HCT116 (cell line): ENCODE measurements at regions not wholly inside any gene's neighbourhood (a gene's known extent, or its start where the extent isn't known, plus 50 kb on each side); places are given as distances from the start of the nearest gene placed in this dataset.

ENCODE experiments used
- ATAC-seq: fragments of 200-7000 bp; cut with Tn5 transposase; 2 replicates; pipeline ENCODE4 v1.9.1; 2020; ENCODE audit warnings: mild to moderate bottlenecking, moderate library complexity
- BruUV-seq: library from RNA; stranded (reverse); fragments of 400-500 nt; replicated peaks from 2 replicates; lab custom pipeline; 2021; lab: Mats Ljungman, UMichigan
- CTCF ChIA-PET: fragments of 300-600 bp; sonication (Branson Sonifier 250); formaldehyde crosslinking; loops from one replicate; lab custom pipeline; 2021; ENCODE audit warnings: antibody characterized with exemption; lab: Charles Lee
- POLR2A ChIA-PET: fragments of 300-600, 350-600 bp; sonication (Branson Sonifier 250); formaldehyde crosslinking; loops from one replicate; lab custom pipeline; 2021; ENCODE audit warnings: antibody characterized with exemption; lab: Charles Lee
- RAD21 ChIA-PET, 2 experiments: fragments of 300-600 bp; sonication (Branson Sonifier 250); formaldehyde crosslinking; loops; one replicate each; lab custom pipeline; 2023; ENCODE audit warnings: low total read pairs in 2 of 2; ENCODE audit not compliant: uncharacterized antibody in 2 of 2, unreplicated experiment in 2 of 2, low non-redundant PET in 1 of 2; lab: Charles Lee
- DNase-seq: peaks from one replicate; pipeline ENCODE4 v3.0.0-alpha.2; 2010; ENCODE audit warnings: low read depth, low spot score
- H2AFZ ChIP-seq: fragments of 200-600 bp; shearing (Covaris generic), sonication (generic); 2 replicates; pipeline ENCODE4 v1.6.1; 2017; ENCODE audit warnings: low read depth, mixed run types, mixed read lengths, antibody characterized with exemption, low read length; ENCODE audit not compliant: poor library complexity, severe bottlenecking
- H3K27ac ChIP-seq: 2 replicates; pipeline ENCODE4 v1.5.1; 2012; ENCODE audit warnings: low read depth, low read length
- H3K27me3 ChIP-seq: fragments of 200-600 bp; sonication (generic); 2 replicates; pipeline ENCODE4 v1.6.1; 2016; ENCODE audit warnings: mixed run types, low read length, mixed read lengths; ENCODE audit not compliant: insufficient read depth
- H3K36me3 ChIP-seq, 2 experiments: fragments of 200-500 bp in 1 of 2; fragments of 200-600 bp in 1 of 2; sonication (Bioruptor generic) in 1 of 2; sonication (generic) in 1 of 2; 2 replicates each; pipeline versions ENCODE4 v1.5.1 to v1.6.1; 2014 to 2016; ENCODE audit warnings: low read length in 2 of 2, inconsistent platforms in 1 of 2, mixed read lengths in 1 of 2, mixed run types in 1 of 2; ENCODE audit not compliant: insufficient read depth in 2 of 2, control insufficient read depth in 1 of 2
- H3K4me1 ChIP-seq, 2 experiments: fragments of 200-600 bp in 1 of 2; sonication (generic) in 1 of 2; 2 replicates each; pipeline versions ENCODE4 v1.5.1 to v1.6.1; 2012 to 2017; ENCODE audit warnings: low read length in 2 of 2, inconsistent platforms in 1 of 2, mild to moderate bottlenecking in 1 of 2, mixed read lengths in 1 of 2, mixed run types in 1 of 2, moderate library complexity in 1 of 2; ENCODE audit not compliant: insufficient read depth in 2 of 2, control insufficient read depth in 1 of 2
- H3K4me2 ChIP-seq: fragments of 200-600 bp; sonication (generic); 2 replicates; pipeline ENCODE4 v1.6.1; 2017; ENCODE audit warnings: mixed run types, low read length, mixed read lengths
- H3K4me3 ChIP-seq, 2 experiments: fragments of 200-600 bp in 1 of 2; sonication (generic) in 1 of 2; replicated peaks in 1 of 2; 2 replicates each; pipeline ENCODE4 v1.5.1; 2011 to 2016; ENCODE audit warnings: low read length in 2 of 2, control low read depth in 1 of 2, low read depth in 1 of 2, mild to moderate bottlenecking in 1 of 2, mixed read lengths in 1 of 2, mixed run types in 1 of 2
- H3K79me2 ChIP-seq: fragments of 200-600 bp; sonication (generic); 2 replicates; pipeline ENCODE4 v1.6.1; 2017; ENCODE audit warnings: mild to moderate bottlenecking, mixed run types, low read length, moderate library complexity, mixed read lengths; ENCODE audit not compliant: insufficient read depth
- H3K9ac ChIP-seq: fragments of 200-600 bp; sonication (generic); 2 replicates; pipeline ENCODE4 v1.6.1; 2016; ENCODE audit warnings: low read length, mixed read lengths
- H3K9me2 ChIP-seq: fragments of 200-600 bp; sonication (generic), shearing (Covaris generic); 2 replicates; pipeline ENCODE4 v1.6.1; 2017; ENCODE audit warnings: mixed run types, mild to moderate bottlenecking, moderate library complexity; ENCODE audit not compliant: insufficient read depth
- H3K9me3 ChIP-seq, 2 experiments: fragments of 200-500 bp in 1 of 2; fragments of 200-600 bp in 1 of 2; sonication (Bioruptor generic) in 1 of 2; sonication (generic) in 1 of 2; 2 replicates each; pipeline ENCODE4 v1.6.1; 2014 to 2017; ENCODE audit warnings: low read length in 2 of 2, mixed read lengths in 2 of 2, inconsistent platforms in 1 of 2, low read depth in 1 of 2, mild to moderate bottlenecking in 1 of 2, mixed run types in 1 of 2, moderate library complexity in 1 of 2; ENCODE audit not compliant: control insufficient read depth in 1 of 2, insufficient read depth in 1 of 2
- H4K20me1 ChIP-seq: fragments of 200-600 bp; sonication (generic), shearing (Covaris generic); 2 replicates; pipeline ENCODE4 v1.6.1; 2017; ENCODE audit warnings: mixed run types, mild to moderate bottlenecking, moderate library complexity; ENCODE audit not compliant: insufficient read depth
- CBX3 ChIP-seq: IDR thresholded peaks from 2 replicates; pipeline ENCODE4 v1.6.1; 2012; ENCODE audit warnings: low read depth
- CEBPB ChIP-seq: IDR thresholded peaks from 2 replicates; pipeline ENCODE4 v1.6.1; 2012; ENCODE audit warnings: low read depth
- EZH2 ChIP-seq: fragments of 200-600 bp; sonication (generic); IDR thresholded peaks from 2 replicates; pipeline ENCODE4 v1.6.1; 2017; ENCODE audit warnings: antibody characterized with exemption, mixed run types
- FOSL1 ChIP-seq: IDR thresholded peaks from 2 replicates; pipeline ENCODE4 v1.6.1; 2012; ENCODE audit warnings: low read depth
- JUND ChIP-seq: IDR thresholded peaks from 2 replicates; pipeline ENCODE4 v1.6.1; 2012
- POLR2AphosphoS5 ChIP-seq: IDR thresholded peaks from 2 replicates; pipeline ENCODE4 v1.6.1; 2011; ENCODE audit warnings: mild to moderate bottlenecking, low read depth, low read length, moderate library complexity
- YY1 ChIP-seq: IDR thresholded peaks from 2 replicates; pipeline ENCODE4 v1.6.1; 2011; ENCODE audit warnings: low read length, low read depth, moderate library complexity, mild to moderate bottlenecking; ENCODE audit not compliant: insufficient replicate concordance; ENCODE audit errors: extremely low read depth
- intact Hi-C: fragments of 100-400 bp; cut with micrococcal nuclease; formaldehyde crosslinking; loops from 2 replicates; pipeline ENCODE4 v1.10.0; 2022
- TF ChIP-seq, protein P1 (sequence below): IDR thresholded peaks from 2 replicates; pipeline ENCODE4 v1.6.1; 2012
- TF ChIP-seq, protein P2 (sequence below), 3 experiments: fragments of 200-600 bp in 1 of 3; sonication (generic) in 1 of 3; IDR thresholded peaks in 2 of 3; conservative IDR thresholded peaks in 1 of 3; 2 replicates each; pipeline ENCODE4 v1.5.1; 2012 to 2017; ENCODE audit warnings: low read depth in 2 of 3, low read length in 2 of 3, antibody characterized with exemption in 1 of 3, borderline replicate concordance in 1 of 3, control low read depth in 1 of 3, mild to moderate bottlenecking in 1 of 3, mixed read lengths in 1 of 3, mixed run types in 1 of 3, moderate library complexity in 1 of 3; ENCODE audit not compliant: insufficient read depth in 1 of 3
- TF ChIP-seq, protein P3 (sequence below): IDR thresholded peaks from 2 replicates; pipeline ENCODE4 v1.6.1; 2012
- TF ChIP-seq, protein P4 (sequence below): IDR thresholded peaks from 2 replicates; pipeline ENCODE4 v1.6.1; 2012; ENCODE audit warnings: low read depth

- BruUV-seq, result no TSS peak
- H3K9me2 ChIP-seq, result no peaks in the 10 kb centered on the region
- TF ChIP-seq, protein P1, sequence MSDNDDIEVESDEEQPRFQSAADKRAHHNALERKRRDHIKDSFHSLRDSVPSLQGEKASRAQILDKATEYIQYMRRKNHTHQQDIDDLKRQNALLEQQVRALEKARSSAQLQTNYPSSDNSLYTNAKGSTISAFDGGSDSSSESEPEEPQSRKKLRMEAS, result no peak
- TF ChIP-seq, protein P2, sequence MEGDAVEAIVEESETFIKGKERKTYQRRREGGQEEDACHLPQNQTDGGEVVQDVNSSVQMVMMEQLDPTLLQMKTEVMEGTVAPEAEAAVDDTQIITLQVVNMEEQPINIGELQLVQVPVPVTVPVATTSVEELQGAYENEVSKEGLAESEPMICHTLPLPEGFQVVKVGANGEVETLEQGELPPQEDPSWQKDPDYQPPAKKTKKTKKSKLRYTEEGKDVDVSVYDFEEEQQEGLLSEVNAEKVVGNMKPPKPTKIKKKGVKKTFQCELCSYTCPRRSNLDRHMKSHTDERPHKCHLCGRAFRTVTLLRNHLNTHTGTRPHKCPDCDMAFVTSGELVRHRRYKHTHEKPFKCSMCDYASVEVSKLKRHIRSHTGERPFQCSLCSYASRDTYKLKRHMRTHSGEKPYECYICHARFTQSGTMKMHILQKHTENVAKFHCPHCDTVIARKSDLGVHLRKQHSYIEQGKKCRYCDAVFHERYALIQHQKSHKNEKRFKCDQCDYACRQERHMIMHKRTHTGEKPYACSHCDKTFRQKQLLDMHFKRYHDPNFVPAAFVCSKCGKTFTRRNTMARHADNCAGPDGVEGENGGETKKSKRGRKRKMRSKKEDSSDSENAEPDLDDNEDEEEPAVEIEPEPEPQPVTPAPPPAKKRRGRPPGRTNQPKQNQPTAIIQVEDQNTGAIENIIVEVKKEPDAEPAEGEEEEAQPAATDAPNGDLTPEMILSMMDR (IDR thresholded peaks at IDR 0.05 in 2 of 3, conservative IDR thresholded peaks at IDR 0.05 in 1 of 3; ENCODE audit: borderline replicate concordance in 1 of 3, insufficient read depth in 1 of 3, low read depth in 2 of 3, low read length in 2 of 3), result no peak
- TF ChIP-seq CEBPB, result no peak
- no peak for TF ChIP-seq EZH2
- H3K4me3 ChIP-seq, result no peak overlapping the region
- H2AFZ ChIP-seq, result no peak overlapping the region
- RAD21 ChIA-PET, result no interaction called here
- H3K79me2 ChIP-seq, result no peaks in the 10 kb centered on the region
- H3K4me2 ChIP-seq, result no peak overlapping the region
- no peaks in the 10 kb centered on the region for H3K36me3 ChIP-seq
- POLR2A ChIA-PET, result no interaction called here
- no peak overlapping the region for H3K27ac ChIP-seq
- no peaks in the 10 kb centered on the region for H4K20me1 ChIP-seq
- peaks cover 13 to 31% of the 10 kb centered on the region in 2 experiments; a peak in 2 of 4 replicates for H3K9me3 ChIP-seq
- DNase-seq, result no peak
- intact Hi-C loops, result no loop called here
- CTCF ChIA-PET, result no interaction called here
- no peaks in the 10 kb centered on the region for H3K27me3 ChIP-seq
- ATAC-seq, result no peak
- H3K9ac ChIP-seq, result no peak overlapping the region
- H3K4me1 ChIP-seq, result no peaks in the 10 kb centered on the region
These were observed 511.7 kb downstream of the GALR1 start for GRCh38 chr18:77761332-77761731.

DNA sequence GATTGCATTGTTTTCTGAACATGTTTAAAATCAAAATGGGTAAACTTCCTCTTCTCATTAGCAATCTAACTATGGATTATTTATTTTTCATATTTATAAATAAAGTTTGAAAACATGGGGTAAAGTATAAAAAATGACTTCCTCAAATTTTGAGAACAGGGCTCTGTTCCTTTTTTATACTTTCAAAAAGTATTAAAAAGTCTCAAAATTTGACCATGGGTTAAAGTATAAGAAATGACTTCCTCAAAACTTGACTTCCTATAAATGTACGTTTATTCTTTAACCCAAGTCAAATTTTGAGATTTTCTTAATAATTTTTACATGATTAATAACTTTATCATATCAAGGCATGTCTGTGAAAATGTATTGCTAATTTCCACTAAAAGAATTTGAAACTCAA lies 512.4 kb downstream of the GALR1 start:
- no peaks in the 10 kb centered on the region for H3K4me1 ChIP-seq
- no peaks in the 10 kb centered on the region for H3K27me3 ChIP-seq
- no peak overlapping the region for H3K9ac ChIP-seq
- peaks cover 13 to 31% of the 10 kb centered on the region in 2 experiments; a peak in 2 of 4 replicates for H3K9me3 ChIP-seq
- no peaks in the 10 kb centered on the region for H3K36me3 ChIP-seq
- H3K4me3 ChIP-seq, result no peak overlapping the region
- no peaks in the 10 kb centered on the region for H3K9me2 ChIP-seq
- no peaks in the 10 kb centered on the region for H4K20me1 ChIP-seq
- no TSS peak for BruUV-seq
- no peaks in the 10 kb centered on the region for H3K79me2 ChIP-seq
- POLR2A ChIA-PET, result no interaction called here
- CTCF ChIA-PET, result no interaction called here
- no peak overlapping the region for H3K27ac ChIP-seq
- no peak for ATAC-seq
- RAD21 ChIA-PET, result no interaction called here
- no peak overlapping the region for H3K4me2 ChIP-seq
- H2AFZ ChIP-seq, result no peak overlapping the region
- DNase-seq, result no peak
- intact Hi-C loops, result no loop called here
- TF ChIP-seq YY1 (no peak), CEBPB (no peak), POLR2AphosphoS5 (no peak), JUND (no peak), FOSL1 (no peak), EZH2 (no peak), CBX3 (no peak)
- TF ChIP-seq, protein P3, sequence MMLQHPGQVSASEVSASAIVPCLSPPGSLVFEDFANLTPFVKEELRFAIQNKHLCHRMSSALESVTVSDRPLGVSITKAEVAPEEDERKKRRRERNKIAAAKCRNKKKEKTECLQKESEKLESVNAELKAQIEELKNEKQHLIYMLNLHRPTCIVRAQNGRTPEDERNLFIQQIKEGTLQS, result no peak
- TF ChIP-seq, protein P4, sequence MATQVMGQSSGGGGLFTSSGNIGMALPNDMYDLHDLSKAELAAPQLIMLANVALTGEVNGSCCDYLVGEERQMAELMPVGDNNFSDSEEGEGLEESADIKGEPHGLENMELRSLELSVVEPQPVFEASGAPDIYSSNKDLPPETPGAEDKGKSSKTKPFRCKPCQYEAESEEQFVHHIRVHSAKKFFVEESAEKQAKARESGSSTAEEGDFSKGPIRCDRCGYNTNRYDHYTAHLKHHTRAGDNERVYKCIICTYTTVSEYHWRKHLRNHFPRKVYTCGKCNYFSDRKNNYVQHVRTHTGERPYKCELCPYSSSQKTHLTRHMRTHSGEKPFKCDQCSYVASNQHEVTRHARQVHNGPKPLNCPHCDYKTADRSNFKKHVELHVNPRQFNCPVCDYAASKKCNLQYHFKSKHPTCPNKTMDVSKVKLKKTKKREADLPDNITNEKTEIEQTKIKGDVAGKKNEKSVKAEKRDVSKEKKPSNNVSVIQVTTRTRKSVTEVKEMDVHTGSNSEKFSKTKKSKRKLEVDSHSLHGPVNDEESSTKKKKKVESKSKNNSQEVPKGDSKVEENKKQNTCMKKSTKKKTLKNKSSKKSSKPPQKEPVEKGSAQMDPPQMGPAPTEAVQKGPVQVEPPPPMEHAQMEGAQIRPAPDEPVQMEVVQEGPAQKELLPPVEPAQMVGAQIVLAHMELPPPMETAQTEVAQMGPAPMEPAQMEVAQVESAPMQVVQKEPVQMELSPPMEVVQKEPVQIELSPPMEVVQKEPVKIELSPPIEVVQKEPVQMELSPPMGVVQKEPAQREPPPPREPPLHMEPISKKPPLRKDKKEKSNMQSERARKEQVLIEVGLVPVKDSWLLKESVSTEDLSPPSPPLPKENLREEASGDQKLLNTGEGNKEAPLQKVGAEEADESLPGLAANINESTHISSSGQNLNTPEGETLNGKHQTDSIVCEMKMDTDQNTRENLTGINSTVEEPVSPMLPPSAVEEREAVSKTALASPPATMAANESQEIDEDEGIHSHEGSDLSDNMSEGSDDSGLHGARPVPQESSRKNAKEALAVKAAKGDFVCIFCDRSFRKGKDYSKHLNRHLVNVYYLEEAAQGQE, result no peak
- TF ChIP-seq, protein P2 (IDR thresholded peaks at IDR 0.05 in 2 of 3, conservative IDR thresholded peaks at IDR 0.05 in 1 of 3; ENCODE audit: borderline replicate concordance in 1 of 3, insufficient read depth in 1 of 3, low read depth in 2 of 3, low read length in 2 of 3), result no peak
